CD4-positive, alpha-beta memory T cell (primary cell): ENCODE measurements at regions not wholly inside any gene's neighbourhood (a gene's known extent, or its start where the extent isn't known, plus 50 kb on each side); places are given as distances from the start of the nearest gene placed in this dataset.
A peak's percentile ranks its signal among the peaks of the same experiment; 100 is the strongest.

Experiments
- CTCF ChIA-PET: fragments of 350-600 bp; sonication (Branson Sonifier 250); formaldehyde crosslinking; loops from one replicate; lab custom pipeline; 2021; ENCODE audit warnings: inconsistent platforms; ENCODE audit not compliant: partially characterized antibody; lab: Charles Lee
- POLR2A ChIA-PET: fragments of 350-600 bp; sonication (Branson Sonifier 250); formaldehyde crosslinking; loops from one replicate; lab custom pipeline; 2021; ENCODE audit not compliant: partially characterized antibody; lab: Charles Lee
- DNase-seq, 5 donors: peaks; one replicate each; pipeline versions ENCODE4 v3.0.0 to v3.0.0-alpha.2; 2020 to 2022; ENCODE audit warnings: mixed read lengths in 1 of 5
- H3K27ac ChIP-seq: one replicate; pipeline ENCODE4 v1.7.0; 2013; ENCODE audit warnings: low read depth, low read length
- H3K27me3 ChIP-seq: 2 replicates; pipeline ENCODE4 v1.7.0; 2013; ENCODE audit warnings: mild to moderate bottlenecking, low read length, moderate library complexity; ENCODE audit not compliant: insufficient read depth
- H3K36me3 ChIP-seq: 2 replicates; pipeline ENCODE4 v1.7.0; 2013; ENCODE audit warnings: mild to moderate bottlenecking, low read length, moderate library complexity; ENCODE audit not compliant: insufficient read depth
- H3K4me1 ChIP-seq: 2 replicates; pipeline ENCODE4 v1.7.0; 2013; ENCODE audit warnings: mild to moderate bottlenecking, low read length, moderate library complexity; ENCODE audit not compliant: insufficient read depth
- H3K4me3 ChIP-seq, 2 donors: one replicate each; pipeline ENCODE4 v1.7.0; 2013; ENCODE audit warnings: low read length in 2 of 2, mild to moderate bottlenecking in 1 of 2
- H3K9me3 ChIP-seq, 2 donors: one replicate each; pipeline ENCODE4 v1.7.0; 2013; ENCODE audit warnings: low read length in 2 of 2, control low read depth in 1 of 2; ENCODE audit not compliant: control insufficient read depth in 1 of 2
- H3K27ac Mint-ChIP-seq, 7 donors: one replicate each; pipeline ENCODE4 v1.8.0; 2020 to 2021; ENCODE audit warnings: mixed read lengths in 7 of 7, mild to moderate bottlenecking in 6 of 7, inconsistent platforms in 3 of 7, moderate library complexity in 3 of 7
- H3K27me3 Mint-ChIP-seq, 2 donors: one replicate each; pipeline ENCODE4 v1.8.0; 2020 to 2021; ENCODE audit warnings: mixed read lengths in 2 of 2
- H3K36me3 Mint-ChIP-seq, 2 donors: one replicate each; pipeline ENCODE4 v1.8.0; 2020 to 2021; ENCODE audit warnings: mixed read lengths in 2 of 2, inconsistent platforms in 1 of 2, mild to moderate bottlenecking in 1 of 2
- H3K4me1 Mint-ChIP-seq, 4 donors: one replicate each; pipeline ENCODE4 v1.8.0; 2020 to 2021; ENCODE audit warnings: mixed read lengths in 4 of 4, mild to moderate bottlenecking in 1 of 4
- H3K4me3 Mint-ChIP-seq, 8 donors: one replicate each; pipeline ENCODE4 v1.8.0; 2020 to 2021; ENCODE audit warnings: mixed read lengths in 8 of 8, mild to moderate bottlenecking in 7 of 8, moderate library complexity in 6 of 8, inconsistent platforms in 3 of 8
- H3K9me3 Mint-ChIP-seq, 8 donors: one replicate each; pipeline ENCODE4 v1.8.0; 2020 to 2021; ENCODE audit warnings: mixed read lengths in 8 of 8, mild to moderate bottlenecking in 5 of 8, inconsistent platforms in 3 of 8, moderate library complexity in 1 of 8
- intact Hi-C: fragments of 100-400 bp; cut with micrococcal nuclease; formaldehyde crosslinking; loops from one replicate; pipeline ENCODE4 v1.15.1; 2023

- peaks cover 2 to 3% of the 10 kb centered on the region in 2 donors for H3K27me3 Mint-ChIP-seq
- no peak overlapping the region for H3K4me3 ChIP-seq
- intact Hi-C loops, result no loop called here
- H3K27me3 ChIP-seq, result no peaks in the 10 kb centered on the region
- no peaks in the 10 kb centered on the region for H3K4me1 Mint-ChIP-seq
- H3K36me3 Mint-ChIP-seq, result no peaks in the 10 kb centered on the region
- no peaks in the 10 kb centered on the region for H3K36me3 ChIP-seq
- H3K9me3 ChIP-seq, result no peaks in the 10 kb centered on the region
- no peaks in the 10 kb centered on the region for H3K4me1 ChIP-seq
- H3K4me3 Mint-ChIP-seq, result no peak overlapping the region
- ChIA-PET CTCF (no interaction called here), POLR2A (no interaction called here)
- no peak for DNase-seq
- peaks cover 0 to 8% (median 4%) of the 10 kb centered on the region in 8 donors for H3K9me3 Mint-ChIP-seq
- no peak overlapping the region for H3K27ac Mint-ChIP-seq
- H3K27ac ChIP-seq, result no peak overlapping the region
These were observed 209.2 kb upstream of the PAPPA start for GRCh38 chr9:115944166-115944948.

- Histone ChIP-seq H3K4me3 (no peak overlapping the region), H3K36me3 (no peaks in the 10 kb centered on the region), H3K4me1 (no peaks in the 10 kb centered on the region), H3K27me3 (no peaks in the 10 kb centered on the region), H3K27ac (no peak overlapping the region), H3K9me3 (no peaks in the 10 kb centered on the region)
- Mint-ChIP-seq H3K4me3 (no peak overlapping the region), H3K27ac (no peak overlapping the region), H3K27me3 (peaks cover 2 to 3% of the 10 kb centered on the region in 2 donors), H3K9me3 (peaks cover 0 to 7% (median 4%) of the 10 kb centered on the region in 8 donors), H3K4me1 (no peaks in the 10 kb centered on the region), H3K36me3 (no peaks in the 10 kb centered on the region)
- intact Hi-C loops, result no loop called here
- POLR2A ChIA-PET, result no interaction called here
- CTCF ChIA-PET, result no interaction called here
- no peak for DNase-seq
These were observed 208.6 kb upstream of the PAPPA start for GRCh38 chr9:115945009-115945431.

GRCh38 chr9:115946530-115946929 is 207.1 kb upstream of the PAPPA start:
- Histone ChIP-seq H3K27ac (no peak overlapping the region), H3K27me3 (no peaks in the 10 kb centered on the region), H3K4me1 (no peaks in the 10 kb centered on the region), H3K36me3 (no peaks in the 10 kb centered on the region), H3K4me3 (no peak overlapping the region), H3K9me3 (no peaks in the 10 kb centered on the region)
- Mint-ChIP-seq H3K36me3 (no peaks in the 10 kb centered on the region), H3K27me3 (peaks cover 3 to 4% of the 10 kb centered on the region in 2 donors), H3K9me3 (peaks cover 0 to 12% (median 5%) of the 10 kb centered on the region in 8 donors), H3K27ac (no peak overlapping the region), H3K4me3 (no peak overlapping the region), H3K4me1 (no peaks in the 10 kb centered on the region)
- ChIA-PET POLR2A (no interaction called here), CTCF (no interaction called here)
- DNase-seq, result no peak
- intact Hi-C loops, result no loop called here

GRCh38 chr9:115951977-115952376 is 201.6 kb upstream of the PAPPA start:
- Mint-ChIP-seq H3K4me3 (no peak overlapping the region), H3K27me3 (peaks cover 0 to 5% of the 10 kb centered on the region in 2 donors), H3K4me1 (no peaks in the 10 kb centered on the region), H3K27ac (no peak overlapping the region), H3K9me3 (peaks cover 0 to 7% (median 1%) of the 10 kb centered on the region in 8 donors), H3K36me3 (no peaks in the 10 kb centered on the region)
- ChIA-PET POLR2A (no interaction called here), CTCF (no interaction called here)
- Histone ChIP-seq H3K9me3 (no peaks in the 10 kb centered on the region), H3K4me1 (no peaks in the 10 kb centered on the region), H3K27me3 (no peaks in the 10 kb centered on the region), H3K36me3 (no peaks in the 10 kb centered on the region), H3K4me3 (no peak overlapping the region), H3K27ac (no peak overlapping the region)
- intact Hi-C loops, result no loop called here
- no peak for DNase-seq

GRCh38 chr9:115952430-115953292 is 200.9 kb upstream of the PAPPA start:
- Mint-ChIP-seq H3K4me1 (no peaks in the 10 kb centered on the region), H3K36me3 (no peaks in the 10 kb centered on the region), H3K9me3 (peaks cover 0 to 7% (median under 1%) of the 10 kb centered on the region in 8 donors), H3K27me3 (peaks cover 0 to 5% of the 10 kb centered on the region in 2 donors), H3K4me3 (no peak overlapping the region), H3K27ac (peak overlapping the region in 1 of 7 donors; percentile 51)
- H3K27me3 ChIP-seq, result no peaks in the 10 kb centered on the region
- no peaks in the 10 kb centered on the region for H3K9me3 ChIP-seq
- ChIA-PET CTCF (no interaction called here), POLR2A (no interaction called here)
- intact Hi-C loops, result no loop called here
- no peak overlapping the region for H3K27ac ChIP-seq
- no peaks in the 10 kb centered on the region for H3K4me1 ChIP-seq
- DNase-seq, result no peak
- no peaks in the 10 kb centered on the region for H3K36me3 ChIP-seq
- H3K4me3 ChIP-seq, result no peak overlapping the region

GRCh38 chr9:115956371-115956770 is 197.2 kb upstream of the PAPPA start:
- H3K27ac ChIP-seq, result no peak overlapping the region
- DNase-seq, result no peak
- H3K9me3 Mint-ChIP-seq, result peaks cover 0 to 4% (median 0%) of the 10 kb centered on the region in 8 donors
- no peaks in the 10 kb centered on the region for H3K4me1 ChIP-seq
- intact Hi-C loops, result no loop called here
- POLR2A ChIA-PET, result no interaction called here
- H3K27ac Mint-ChIP-seq, result no peak overlapping the region
- H3K36me3 ChIP-seq, result no peaks in the 10 kb centered on the region
- no peaks in the 10 kb centered on the region for H3K36me3 Mint-ChIP-seq
- peaks cover 0 to 2% of the 10 kb centered on the region in 2 donors for H3K27me3 Mint-ChIP-seq
- H3K9me3 ChIP-seq, result no peaks in the 10 kb centered on the region
- CTCF ChIA-PET, result no interaction called here
- no peak overlapping the region for H3K4me3 ChIP-seq
- H3K4me1 Mint-ChIP-seq, result no peaks in the 10 kb centered on the region
- no peak overlapping the region for H3K4me3 Mint-ChIP-seq
- no peaks in the 10 kb centered on the region for H3K27me3 ChIP-seq

- no peak overlapping the region for H3K4me3 Mint-ChIP-seq
- no peaks in the 10 kb centered on the region for H3K4me1 Mint-ChIP-seq
- H3K27ac Mint-ChIP-seq, result no peak overlapping the region
- intact Hi-C loops, result no loop called here
- Histone ChIP-seq H3K36me3 (no peaks in the 10 kb centered on the region), H3K27ac (no peak overlapping the region), H3K4me1 (no peaks in the 10 kb centered on the region), H3K4me3 (no peak overlapping the region), H3K27me3 (no peaks in the 10 kb centered on the region), H3K9me3 (no peaks in the 10 kb centered on the region)
- H3K27me3 Mint-ChIP-seq, result peaks cover 0 to 2% of the 10 kb centered on the region in 2 donors
- no peaks in the 10 kb centered on the region for H3K36me3 Mint-ChIP-seq
- ChIA-PET CTCF (no interaction called here), POLR2A (no interaction called here)
- H3K9me3 Mint-ChIP-seq, result peaks cover 0 to 7% (median 0%) of the 10 kb centered on the region in 8 donors
- DNase-seq, result no peak
These were observed 196.0 kb upstream of the PAPPA start for GRCh38 chr9:115957585-115957984.
